ENCODE measurements at regions not wholly inside any gene's neighbourhood (a gene's known extent, or its start where the extent isn't known, plus 50 kb on each side); places are given as distances from the start of the nearest gene placed in this dataset.

DNA sequence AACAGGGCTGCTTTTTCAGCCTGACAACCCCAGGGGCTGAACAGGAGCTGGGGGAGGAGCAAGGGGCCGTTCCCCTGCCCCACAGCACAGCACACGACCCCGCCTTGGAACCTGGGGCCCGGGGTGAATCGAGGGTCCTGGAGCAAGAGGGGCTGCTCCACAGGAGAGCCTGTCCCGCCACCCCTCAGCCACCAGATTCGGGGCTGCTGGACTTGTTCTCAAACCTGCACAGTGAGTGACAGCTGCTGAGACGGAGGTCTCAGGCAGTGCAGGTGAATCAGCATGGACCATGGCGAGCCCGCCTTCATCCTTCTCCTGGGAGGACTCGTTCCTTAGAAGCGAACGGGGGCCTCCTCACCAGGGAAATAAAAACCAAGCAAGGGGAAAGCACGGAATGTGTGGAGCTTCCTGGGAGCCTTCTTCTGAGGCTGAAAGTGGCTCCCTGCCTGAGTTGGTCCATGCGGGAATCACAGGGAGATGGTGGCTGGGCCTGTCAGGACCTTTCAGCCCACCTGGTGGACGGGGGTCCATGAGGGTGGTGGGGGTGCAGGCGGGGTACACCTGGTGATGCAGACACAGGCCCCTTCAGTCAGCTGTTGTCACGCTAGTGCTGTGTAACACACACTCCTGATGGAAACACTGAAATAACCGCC lies 125.4 kb downstream of the SIK1 start:
- TF ChIP-seq TEAD4 (IDR thresholded peaks at IDR 0.05; ENCODE audit: low read depth, low read length), result no peak
- TF ChIP-seq EGR1 (IDR thresholded peaks at IDR 0.05; ENCODE audit: borderline replicate concordance, low read depth, low read length), result no peak
- no peak for TF ChIP-seq EZH2 (IDR thresholded peaks at IDR 0.05; ENCODE audit: low read depth, low read length, severe bottlenecking)

All from H1 (cell line).